Endothelial cell of umbilical vein (primary cell): ENCODE measurements at regions not wholly inside any gene's neighbourhood (a gene's known extent, or its start where the extent isn't known, plus 50 kb on each side); places are given as distances from the start of the nearest gene placed in this dataset.

Experiments used
- BruUV-seq: library from RNA; stranded (reverse); fragments of 400-500 nt; replicated peaks from 2 replicates; lab custom pipeline; 2021; lab: Mats Ljungman, UMichigan
- CTCF ChIA-PET: fragments of 300-600, 350-600 bp; sonication (Branson Sonifier 250); formaldehyde crosslinking; loops from one replicate; lab custom pipeline; 2021; ENCODE audit warnings: antibody characterized with exemption, inconsistent platforms; lab: Charles Lee
- POLR2A ChIA-PET: fragments of 300-600, 350-600 bp; sonication (Branson Sonifier 250); formaldehyde crosslinking; loops from one replicate; lab custom pipeline; 2021; ENCODE audit warnings: antibody characterized with exemption, inconsistent platforms; lab: Charles Lee
- DNase-seq: peaks from one replicate; pipeline ENCODE4 v3.0.0-alpha.2; 2011; ENCODE audit warnings: low read depth, low spot score
- FAIRE-seq: peaks from 2 replicates; lab custom pipeline; 2011; peaks lifted over from hg19 to GRCh38; lab: Jason Lieb, UNC
- H2AFZ ChIP-seq: 2 replicates; pipeline ENCODE4 v1.6.0; 2012; ENCODE audit warnings: low read depth, low read length, control low read depth, inconsistent platforms
- H3K27ac ChIP-seq: 2 replicates; pipeline ENCODE4 v1.5.1; 2011; ENCODE audit warnings: low read depth, mild to moderate bottlenecking, control low read depth, low read length, moderate library complexity; ENCODE audit not compliant: insufficient read depth
- H3K27me3 ChIP-seq, 2 experiments: 2 replicates each; pipeline versions ENCODE4 v1.6.0 to v1.6.1; 2011; ENCODE audit warnings: low read length in 2 of 2, mixed read lengths in 1 of 2; ENCODE audit not compliant: control insufficient read depth in 2 of 2, insufficient read depth in 2 of 2
- H3K36me3 ChIP-seq, 2 experiments: 2 replicates in 1 of 2; 3 replicates in 1 of 2; pipeline ENCODE4 v1.5.1; 2011; ENCODE audit warnings: low read length in 2 of 2, mild to moderate bottlenecking in 1 of 2, moderate library complexity in 1 of 2; ENCODE audit not compliant: control insufficient read depth in 2 of 2, insufficient read depth in 2 of 2; ENCODE audit errors: extremely low read depth in 1 of 2
- H3K4me1 ChIP-seq: 3 replicates; pipeline ENCODE4 v1.5.1; 2011; ENCODE audit warnings: mild to moderate bottlenecking, low read length; ENCODE audit not compliant: control insufficient read depth, insufficient read depth; ENCODE audit errors: extremely low read depth
- H3K4me2 ChIP-seq: 2 replicates; pipeline ENCODE4 v1.6.1; 2011; ENCODE audit warnings: low read length, control low read depth, mixed read lengths; ENCODE audit not compliant: insufficient read depth
- H3K4me3 ChIP-seq, 3 experiments: fragments of 200-600 bp in 1 of 3; sonication (generic), shearing (Covaris generic) in 1 of 3; replicated peaks in 1 of 3; 2 replicates each; pipeline ENCODE4 v1.5.1; 2011 to 2016; ENCODE audit warnings: control low read depth in 3 of 3, low read length in 3 of 3, mild to moderate bottlenecking in 2 of 3, inconsistent platforms in 1 of 3, low read depth in 1 of 3, moderate library complexity in 1 of 3; ENCODE audit not compliant: insufficient read depth in 1 of 3
- H3K79me2 ChIP-seq: 2 replicates; pipeline ENCODE4 v1.6.0; 2012; ENCODE audit warnings: low read length, inconsistent platforms; ENCODE audit not compliant: control insufficient read depth, insufficient read depth
- H3K9ac ChIP-seq: replicated peaks from 2 replicates; pipeline ENCODE3; 2011; ENCODE audit warnings: low read length, control low read depth; ENCODE audit not compliant: insufficient read depth; ENCODE audit errors: extremely low read depth
- H3K9me1 ChIP-seq: replicated peaks from 3 replicates; pipeline ENCODE4 v1.6.0; 2011; ENCODE audit warnings: mild to moderate bottlenecking, low read length; ENCODE audit not compliant: control insufficient read depth, insufficient read depth; ENCODE audit errors: extremely low read depth
- H3K9me3 ChIP-seq: replicated peaks from 2 replicates; pipeline ENCODE4 v1.5.1; 2012; ENCODE audit warnings: low read length, inconsistent platforms; ENCODE audit not compliant: control insufficient read depth, insufficient read depth
- H4K20me1 ChIP-seq: replicated peaks from 2 replicates; pipeline ENCODE3; 2011; ENCODE audit warnings: mild to moderate bottlenecking, low read length; ENCODE audit not compliant: control insufficient read depth, insufficient read depth; ENCODE audit errors: extremely low read depth
- CTCF ChIP-seq, 2 donors: IDR thresholded peaks; 1 replicate in 1 of 2; 2 replicates in 1 of 2; pipeline ENCODE4 v1.5.1; 2011; ENCODE audit warnings: low read length in 2 of 2, mild to moderate bottlenecking in 2 of 2, moderate library complexity in 2 of 2, control low read depth in 1 of 2, inconsistent platforms in 1 of 2, low read depth in 1 of 2; ENCODE audit not compliant: insufficient read depth in 1 of 2; ENCODE audit errors: extremely low read depth in 1 of 2
- EZH2 ChIP-seq: IDR thresholded peaks from 2 replicates; pipeline ENCODE4 v1.6.1; 2012; ENCODE audit warnings: borderline replicate concordance, low read depth, mild to moderate bottlenecking, moderate library complexity, low read length, inconsistent platforms; ENCODE audit not compliant: severe bottlenecking
- FOS ChIP-seq: IDR thresholded peaks from 2 replicates; pipeline ENCODE4 v1.6.1; 2011; ENCODE audit warnings: mild to moderate bottlenecking, low read length, moderate library complexity, borderline replicate concordance; ENCODE audit not compliant: insufficient read depth
- GATA2 ChIP-seq: IDR thresholded peaks from 2 replicates; pipeline ENCODE4 v1.7.0; 2011; ENCODE audit warnings: low read depth, mild to moderate bottlenecking, moderate library complexity, mixed read lengths, low read length; ENCODE audit not compliant: insufficient read length, insufficient read depth
- MYC ChIP-seq: IDR thresholded peaks from one replicate; pipeline ENCODE4 v1.6.1; 2011; ENCODE audit warnings: mild to moderate bottlenecking, low read depth, low read length
- POLR2A ChIP-seq: IDR thresholded peaks from 2 replicates; pipeline ENCODE4 v1.6.1; 2012; ENCODE audit warnings: low read depth, mild to moderate bottlenecking, control low read depth, low read length
- dilution Hi-C: fragments of 300-500 bp; cut with MboI; formaldehyde crosslinking; loops from one replicate; pipeline ENCODE4 v1.15.0; 2019; ENCODE audit warnings: low sequenced_read_pairs; ENCODE audit not compliant: extremely low pct_ligation_motif_present
- intact Hi-C: fragments of 100-400 bp; cut with micrococcal nuclease; formaldehyde crosslinking; loops from one replicate; pipeline ENCODE4 v1.10.0; 2022

- no peak overlapping the region for H2AFZ ChIP-seq
- FAIRE-seq (no peak), DNase-seq (no peak)
- no peak overlapping the region for H3K4me2 ChIP-seq
- TF ChIP-seq CTCF (IDR thresholded peaks at IDR 0.05; ENCODE audit: extremely low read depth in 1 of 2, insufficient read depth in 1 of 2, low read depth in 1 of 2, low read length in 2 of 2) (no peak), GATA2 (no peak), POLR2A (no peak), EZH2 (no peak), MYC (no peak), FOS (no peak)
- ChIA-PET CTCF (no interaction called here), POLR2A (interaction anchor here (0.6 kb wide), 1 partner anchor 918 kb away, joined by 4 read pairs; no protein-coding TSS in a partner anchor)
- no peaks in the 10 kb centered on the region for H4K20me1 ChIP-seq
- H3K79me2 ChIP-seq = no peaks in the 10 kb centered on the region
- H3K9me3 ChIP-seq = no peaks in the 10 kb centered on the region
- no TSS peak for BruUV-seq
- dilution Hi-C loops = no loop called here
- intact Hi-C loops = no loop called here
- no peaks in the 10 kb centered on the region for H3K4me1 ChIP-seq
- H3K27ac ChIP-seq = no peak overlapping the region
- H3K36me3 ChIP-seq = no peaks in the 10 kb centered on the region
- H3K9me1 ChIP-seq = no peaks in the 10 kb centered on the region
- H3K27me3 ChIP-seq = no peaks in the 10 kb centered on the region
- H3K9ac ChIP-seq = no peak overlapping the region
- no peak overlapping the region for H3K4me3 ChIP-seq
These were observed 337.7 kb upstream of the AGTR1 start for GRCh38 chr3:148360051-148360450.
